HFF-Myc (cell line): ENCODE measurements at regions not wholly inside any gene's neighbourhood (a gene's known extent, or its start where the extent isn't known, plus 50 kb on each side); places are given as distances from the start of the nearest gene placed in this dataset.

Experiments
- DNase-seq: peaks from one replicate; pipeline ENCODE4 v3.0.0-alpha.2; 2011; ENCODE audit warnings: low read depth; ENCODE audit errors: extremely low read depth
- H3K4me3 ChIP-seq: replicated peaks from 2 replicates; pipeline ENCODE4 v1.5.1; 2011; ENCODE audit warnings: low read depth, mild to moderate bottlenecking, control low read depth, low read length
- TF ChIP-seq, protein P1 (sequence below): IDR thresholded peaks from 2 replicates; pipeline ENCODE4 v1.5.1; 2012; ENCODE audit warnings: mild to moderate bottlenecking, low read depth, low read length, control low read depth; ENCODE audit errors: missing control alignments

GRCh38 chr13:31050486-31051400, 111.0 kb downstream of the HSPH1 start:
- TF ChIP-seq, protein P1, sequence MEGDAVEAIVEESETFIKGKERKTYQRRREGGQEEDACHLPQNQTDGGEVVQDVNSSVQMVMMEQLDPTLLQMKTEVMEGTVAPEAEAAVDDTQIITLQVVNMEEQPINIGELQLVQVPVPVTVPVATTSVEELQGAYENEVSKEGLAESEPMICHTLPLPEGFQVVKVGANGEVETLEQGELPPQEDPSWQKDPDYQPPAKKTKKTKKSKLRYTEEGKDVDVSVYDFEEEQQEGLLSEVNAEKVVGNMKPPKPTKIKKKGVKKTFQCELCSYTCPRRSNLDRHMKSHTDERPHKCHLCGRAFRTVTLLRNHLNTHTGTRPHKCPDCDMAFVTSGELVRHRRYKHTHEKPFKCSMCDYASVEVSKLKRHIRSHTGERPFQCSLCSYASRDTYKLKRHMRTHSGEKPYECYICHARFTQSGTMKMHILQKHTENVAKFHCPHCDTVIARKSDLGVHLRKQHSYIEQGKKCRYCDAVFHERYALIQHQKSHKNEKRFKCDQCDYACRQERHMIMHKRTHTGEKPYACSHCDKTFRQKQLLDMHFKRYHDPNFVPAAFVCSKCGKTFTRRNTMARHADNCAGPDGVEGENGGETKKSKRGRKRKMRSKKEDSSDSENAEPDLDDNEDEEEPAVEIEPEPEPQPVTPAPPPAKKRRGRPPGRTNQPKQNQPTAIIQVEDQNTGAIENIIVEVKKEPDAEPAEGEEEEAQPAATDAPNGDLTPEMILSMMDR: peak; percentile 31
- no peak overlapping the region for H3K4me3 ChIP-seq
- no peak for DNase-seq

DNA sequence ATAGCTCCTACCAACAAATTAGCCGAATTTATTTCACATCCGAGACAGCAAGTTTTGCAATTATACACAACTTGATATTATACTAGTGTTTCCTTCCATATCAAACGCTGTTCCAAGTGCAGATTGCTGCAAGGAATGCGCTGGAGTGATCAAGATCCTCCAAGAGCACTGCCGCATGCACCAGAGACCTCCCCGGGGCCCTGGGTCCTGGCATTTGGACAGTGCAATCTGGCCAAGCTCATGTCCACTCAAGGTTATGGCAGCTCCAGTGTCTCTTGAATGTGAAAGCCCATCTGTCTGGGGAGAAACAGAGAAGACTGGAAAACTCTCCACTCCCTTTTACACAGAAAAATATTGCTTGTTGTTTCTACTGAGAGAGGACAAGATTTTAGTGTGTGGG, 111.9 kb downstream of the HSPH1 start:
- TF ChIP-seq, protein P1: no peak
- no peak for DNase-seq
- no peak overlapping the region for H3K4me3 ChIP-seq

DNA sequence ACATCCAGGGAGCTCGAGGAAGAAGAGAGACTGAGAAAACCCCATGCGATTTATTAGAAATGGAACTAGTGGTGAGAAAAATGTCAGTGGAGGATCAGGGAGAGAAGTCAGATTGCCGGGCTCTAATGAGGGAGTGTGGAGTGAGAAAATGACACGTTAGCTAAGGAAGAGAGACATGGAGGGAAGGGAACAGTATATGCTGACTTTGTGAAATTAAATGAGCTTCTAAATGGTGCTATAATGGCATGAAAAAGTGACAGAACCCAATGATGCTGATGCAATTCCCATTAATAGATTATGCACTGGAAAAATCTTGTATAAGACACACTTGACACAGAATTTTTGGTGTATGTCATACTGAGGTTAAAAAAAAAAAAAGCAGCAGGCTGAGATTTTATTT, 112.6 kb downstream of the HSPH1 start:
- DNase-seq: no peak
- TF ChIP-seq, protein P1: no peak
- no peak overlapping the region for H3K4me3 ChIP-seq

- DNase-seq: no peak
- TF ChIP-seq, protein P1: no peak
- H3K4me3 ChIP-seq: no peak overlapping the region
These were observed 113.2 kb downstream of the HSPH1 start for GRCh38 chr13:31048521-31048920.

- no peak for DNase-seq
- no peak overlapping the region for H3K4me3 ChIP-seq
- TF ChIP-seq, protein P1: no peak
These were observed 114.3 kb downstream of the TEX26 start for GRCh38 chr13:31046711-31047279.

DNA sequence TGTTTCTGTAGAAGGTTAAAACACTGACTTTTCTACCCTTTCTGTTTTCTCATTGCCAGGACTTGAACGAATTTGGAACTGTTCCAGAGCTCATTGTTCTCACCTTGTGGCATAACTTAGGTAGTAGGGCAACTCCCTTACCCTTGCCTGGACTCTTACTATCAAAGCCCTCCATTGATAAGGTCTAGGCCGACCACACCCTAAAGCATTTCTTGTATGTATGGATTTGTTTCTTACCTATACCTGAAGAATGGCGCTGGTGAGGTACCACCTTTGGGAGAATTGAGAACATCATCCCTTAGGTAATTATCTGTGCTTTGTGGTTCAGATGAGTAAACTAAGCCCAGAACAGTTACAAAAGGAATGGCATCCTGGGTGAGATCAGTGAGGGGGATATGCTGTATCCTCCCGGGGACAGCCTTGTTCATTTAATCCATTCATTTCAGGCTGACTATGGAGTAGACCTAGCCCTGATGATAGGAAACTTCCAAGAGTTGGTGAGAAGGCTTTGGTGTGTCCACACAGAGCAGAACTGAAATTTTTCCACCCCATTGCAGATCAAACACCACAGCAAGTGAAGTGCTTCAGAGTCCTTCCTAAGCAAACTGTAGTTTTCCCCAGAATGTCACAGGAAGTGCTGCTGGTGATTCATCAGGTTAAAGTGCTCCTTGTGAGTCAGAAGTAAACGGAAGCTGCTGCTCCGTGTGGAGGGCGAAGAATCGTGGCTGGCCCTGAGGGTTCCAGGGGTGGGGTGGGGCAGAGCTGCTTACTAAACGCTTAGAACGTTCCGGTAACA, 113.0 kb downstream of the TEX26 start:
- TF ChIP-seq, protein P1: no peak

More for the DNA sequence above, 113.0 kb downstream of the TEX26 start:
- no peak overlapping the region for H3K4me3 ChIP-seq
- peak; percentile 94 for DNase-seq
